ENCODE measurements at regions not wholly inside any gene's neighbourhood (a gene's known extent, or its start where the extent isn't known, plus 50 kb on each side); places are given as distances from the start of the nearest gene placed in this dataset.

- FAIRE-seq (no peak), DNase-seq (no peak)
- Histone ChIP-seq H3K4me3 (ENCODE audit: low read length in 3 of 3) (no peak overlapping the region), H3K9ac (ENCODE audit: low read length in 3 of 3) (no peak overlapping the region), H3K27ac (ENCODE audit: low read depth in 2 of 2, low read length in 2 of 2) (no peak overlapping the region), H3K9me3 (ENCODE audit: control insufficient read depth in 2 of 3, insufficient read depth in 1 of 3, low read length in 3 of 3) (peaks cover 0 to 6% (median 4%) of the 10 kb centered on the region in 3 donors), H3K36me3 (ENCODE audit: control insufficient read depth in 2 of 3, insufficient read depth in 3 of 3, low read length in 3 of 3) (no peaks in the 10 kb centered on the region), H3K27me3 (ENCODE audit: control insufficient read depth, insufficient read depth, low read length) (no peaks in the 10 kb centered on the region), H3K4me1 (ENCODE audit: control insufficient read depth in 2 of 3, insufficient read depth in 2 of 3, low read depth in 1 of 3, low read length in 3 of 3) (no peaks in the 10 kb centered on the region)
- intact Hi-C loops (cut with DNase I), result no loop called here
- no peak for TF ChIP-seq CTCF (IDR thresholded peaks at IDR 0.05; ENCODE audit: borderline replicate concordance, extremely low read depth, insufficient read depth)
These were observed 526.7 kb upstream of the CDH4 start for GRCh38 chr20:60725311-60725906.

- no peaks in the 10 kb centered on the region for H3K27me3 ChIP-seq (ENCODE audit: control insufficient read depth, insufficient read depth, low read length)
- H3K9ac ChIP-seq (ENCODE audit: low read length in 3 of 3), result no peak overlapping the region
- DNase-seq, result no peak
- no peaks in the 10 kb centered on the region for H3K4me1 ChIP-seq (ENCODE audit: control insufficient read depth in 2 of 3, insufficient read depth in 2 of 3, low read depth in 1 of 3, low read length in 3 of 3)
- no peak overlapping the region for H3K4me3 ChIP-seq (ENCODE audit: low read length in 3 of 3)
- no peak overlapping the region for H3K27ac ChIP-seq (ENCODE audit: low read depth in 2 of 2, low read length in 2 of 2)
- H3K36me3 ChIP-seq (ENCODE audit: control insufficient read depth in 2 of 3, insufficient read depth in 3 of 3, low read length in 3 of 3), result no peaks in the 10 kb centered on the region
- intact Hi-C loops (cut with DNase I), result no loop called here
- FAIRE-seq, result no peak
- TF ChIP-seq CTCF (IDR thresholded peaks at IDR 0.05; ENCODE audit: borderline replicate concordance, extremely low read depth, insufficient read depth), result no peak
- H3K9me3 ChIP-seq (ENCODE audit: control insufficient read depth in 2 of 3, insufficient read depth in 1 of 3, low read length in 3 of 3), result peaks cover 0 to 6% (median 4%) of the 10 kb centered on the region in 3 donors
These were observed 524.6 kb upstream of the CDH4 start for GRCh38 chr20:60727425-60727824.

- no peaks in the 10 kb centered on the region for H3K36me3 ChIP-seq (ENCODE audit: control insufficient read depth in 2 of 3, insufficient read depth in 3 of 3, low read length in 3 of 3)
- no peak overlapping the region for H3K27ac ChIP-seq (ENCODE audit: low read depth in 2 of 2, low read length in 2 of 2)
- H3K9ac ChIP-seq (ENCODE audit: low read length in 3 of 3), result no peak overlapping the region
- DNase-seq (no peak), FAIRE-seq (no peak)
- H3K4me3 ChIP-seq (ENCODE audit: low read length in 3 of 3), result no peak overlapping the region
- H3K27me3 ChIP-seq (ENCODE audit: control insufficient read depth, insufficient read depth, low read length), result no peaks in the 10 kb centered on the region
- no peak for TF ChIP-seq CTCF (IDR thresholded peaks at IDR 0.05; ENCODE audit: borderline replicate concordance, extremely low read depth, insufficient read depth)
- intact Hi-C loops (cut with DNase I), result no loop called here
- H3K9me3 ChIP-seq (ENCODE audit: control insufficient read depth in 2 of 3, insufficient read depth in 1 of 3, low read length in 3 of 3), result peaks cover 0 to 6% (median 4%) of the 10 kb centered on the region in 3 donors
- no peaks in the 10 kb centered on the region for H3K4me1 ChIP-seq (ENCODE audit: control insufficient read depth in 2 of 3, insufficient read depth in 2 of 3, low read depth in 1 of 3, low read length in 3 of 3)
These were observed 523.4 kb upstream of the CDH4 start for GRCh38 chr20:60728705-60729104.

Measured in kidney (tissue), 13 donors.